Psoas muscle (tissue), 7 donors: ENCODE measurements at regions not wholly inside any gene's neighbourhood (a gene's known extent, or its start where the extent isn't known, plus 50 kb on each side); places are given as distances from the start of the nearest gene placed in this dataset.

Experiments
- ATAC-seq, 4 donors: fragments of 200-7000 bp; cut with Tn5 transposase; one replicate each; pipeline ENCODE4 v1.9.1; 2020; ENCODE audit warnings: moderate library complexity in 3 of 4, mild to moderate bottlenecking in 2 of 4
- DNase-seq, 2 donors: peaks; one replicate each; pipeline ENCODE4 v3.0.0-alpha.2; 2020
- H3K27ac ChIP-seq: fragments of 200-600 bp; one replicate; pipeline ENCODE4 v1.8.0; 2022
- H3K27me3 ChIP-seq, 3 donors: fragments of 200-600 bp in 1 of 3; one replicate each; pipeline versions ENCODE4 v1.6.1 to v1.8.0; 2013 to 2022; ENCODE audit warnings: low read length in 2 of 3, mild to moderate bottlenecking in 2 of 3, moderate library complexity in 1 of 3; ENCODE audit not compliant: insufficient read depth in 3 of 3
- H3K36me3 ChIP-seq, 2 donors: fragments of 200-600 bp in 1 of 2; one replicate each; pipeline versions ENCODE4 v1.6.1 to v1.8.0; 2013 to 2022; ENCODE audit warnings: low read depth in 1 of 2, mild to moderate bottlenecking in 1 of 2, moderate library complexity in 1 of 2; ENCODE audit not compliant: insufficient read depth in 1 of 2
- H3K4me1 ChIP-seq: fragments of 200-600 bp; one replicate; pipeline ENCODE4 v1.8.0; 2022
- H3K4me3 ChIP-seq: fragments of 200-600 bp; one replicate; pipeline ENCODE4 v1.8.0; 2022; ENCODE audit warnings: mild to moderate bottlenecking
- H3K9me3 ChIP-seq: fragments of 200-600 bp; one replicate; pipeline ENCODE4 v1.8.0; 2022
- CTCF ChIP-seq: fragments of 200-600 bp; IDR thresholded peaks from one replicate; pipeline ENCODE4 v1.8.0; 2022; ENCODE audit warnings: antibody characterized with exemption
- WGBS, 3 donors: extraction: QIAGEN DNeasy Blood & Tissue Kit; methylation state at CpG; one replicate each; pipeline versions ENCODE4 v1.1.6 to v1.1.7; 2013; 5-methylcytosine and 5-hydroxymethylcytosine counted together
- intact Hi-C, 2 donors: fragments of 100-400 bp; cut with DNase I; formaldehyde crosslinking; loops; one replicate each; pipeline versions ENCODE4 v1.11.0 to v1.14.2; 2022
- donor health status: healthy with polysubstance abuse.
- donor health status: DM: no; HTN: no; CAD: no; lungs with moderate emphysema.
- donor health status: Bipolar disorder and iron deficiency.
- donor health status: healthy.
- donor health status: DM: yes; HTN: yes; CAD: no.
- donor health status: DM: no; HTN: no; CAD: no.
- donor health status: DM: yes; HTN: yes; CAD: no.

- intact Hi-C loops, result no loop called here
- Histone ChIP-seq H3K27me3 (no peaks in the 10 kb centered on the region), H3K9me3 (no peaks in the 10 kb centered on the region), H3K4me3 (no peak overlapping the region), H3K36me3 (no peaks in the 10 kb centered on the region), H3K4me1 (peaks cover 10% of the 10 kb centered on the region), H3K27ac (peak overlapping the region; percentile 1)
- 45 to 56% (median 47%) methylated on average over 14 of the region's 14 CpGs for WGBS, 3 donors
- no peak for DNase-seq
- TF ChIP-seq CTCF, result no peak
- peak in 2 of 4 donors; percentile 24 to 43 for ATAC-seq
Measured at GRCh38 chr11:130782361-130783222, 133.7 kb downstream of the SNX19 start.

- 92 to 95% (median 94%) methylated on average over 2 of the region's 2 CpGs for WGBS, 3 donors
Measured at GRCh38 chr11:130783323-130783722, 133.0 kb downstream of the SNX19 start.

GRCh38 chr11:130785380-130786116, 130.7 kb downstream of the SNX19 start:
- TF ChIP-seq CTCF, result no peak
- H3K27ac ChIP-seq, result no peak overlapping the region
- intact Hi-C loops, result no loop called here
- no peaks in the 10 kb centered on the region for H3K27me3 ChIP-seq
- no peak overlapping the region for H3K4me3 ChIP-seq
- H3K9me3 ChIP-seq, result no peaks in the 10 kb centered on the region
- DNase-seq (no peak), ATAC-seq (no peak)
- peaks cover 11% of the 10 kb centered on the region for H3K4me1 ChIP-seq
- 88 to 93% (median 91%) methylated on average over 4 of the region's 4 CpGs for WGBS, 3 donors
- H3K36me3 ChIP-seq, result no peaks in the 10 kb centered on the region

More at GRCh38 chr11:130783323-130783722, 133.0 kb downstream of the SNX19 start:
- TF ChIP-seq CTCF, result no peak
- Histone ChIP-seq H3K27ac (peak overlapping the region; percentile 1), H3K4me1 (peaks cover 11% of the 10 kb centered on the region), H3K4me3 (no peak overlapping the region), H3K36me3 (no peaks in the 10 kb centered on the region), H3K27me3 (no peaks in the 10 kb centered on the region), H3K9me3 (no peaks in the 10 kb centered on the region)
- intact Hi-C loops, result no loop called here
- ATAC-seq, result no peak
- DNase-seq, result no peak

GRCh38 chr11:130786586-130786985, 129.7 kb downstream of the SNX19 start:
- Histone ChIP-seq H3K4me1 (peaks cover 11% of the 10 kb centered on the region), H3K27me3 (peaks cover 0 to 2% (median 0%) of the 10 kb centered on the region in 3 donors), H3K27ac (no peak overlapping the region), H3K36me3 (no peaks in the 10 kb centered on the region), H3K4me3 (no peak overlapping the region), H3K9me3 (no peaks in the 10 kb centered on the region)
- ATAC-seq (no peak), DNase-seq (no peak)
- intact Hi-C loops, result no loop called here
- TF ChIP-seq CTCF, result no peak
- WGBS, 3 donors, result 75 to 83% (median 80%) methylated on average over 5 of the region's 5 CpGs
